Daoy (cell line): ENCODE measurements at regions not wholly inside any gene's neighbourhood (a gene's known extent, or its start where the extent isn't known, plus 50 kb on each side); places are given as distances from the start of the nearest gene placed in this dataset.

Source experiments
- DNase-seq: peaks from one replicate; pipeline ENCODE4 v3.0.0-alpha.2; 2015; ENCODE audit warnings: low read depth

- DNase-seq = no peak
Measured at GRCh38 chr17:15109608-15110007, 155.5 kb downstream of the PMP22 start.

- DNase-seq = no peak
Measured at GRCh38 chr17:15108992-15109391, 156.1 kb downstream of the PMP22 start.

GRCh38 chr17:15106540-15106939 lies 158.6 kb downstream of the PMP22 start:
- DNase-seq = peak; percentile 79

- DNase-seq = no peak
Measured at GRCh38 chr17:15103785-15104184, 161.3 kb downstream of the PMP22 start.

- no peak for DNase-seq
Measured at GRCh38 chr17:15101175-15101574, 164.0 kb downstream of the PMP22 start.

GRCh38 chr17:15096511-15096910 lies 168.6 kb downstream of the PMP22 start:
- no peak for DNase-seq

- DNase-seq = no peak
Measured at GRCh38 chr17:15095935-15096334, 169.2 kb downstream of the PMP22 start.

GRCh38 chr17:15092762-15093161 lies 172.4 kb downstream of the PMP22 start:
- DNase-seq = peak; percentile 68

GRCh38 chr17:15092261-15092660 lies 172.9 kb downstream of the PMP22 start:
- no peak for DNase-seq

- DNase-seq = peak; percentile 26
Measured at GRCh38 chr17:15091825-15092224, 173.3 kb downstream of the PMP22 start.

- DNase-seq = no peak
Measured at GRCh38 chr17:15090533-15090932, 174.6 kb downstream of the PMP22 start.

GRCh38 chr17:15087946-15088345 lies 177.2 kb downstream of the PMP22 start:
- DNase-seq = no peak

GRCh38 chr17:15086776-15087295 lies 178.3 kb downstream of the PMP22 start:
- DNase-seq = no peak

GRCh38 chr17:15085890-15086677 lies 179.0 kb downstream of the PMP22 start:
- no peak for DNase-seq

GRCh38 chr17:15083225-15083624 lies 181.9 kb downstream of the PMP22 start:
- no peak for DNase-seq

- DNase-seq = no peak
Measured at GRCh38 chr17:15081008-15081407, 184.1 kb downstream of the PMP22 start.

- no peak for DNase-seq
Measured at GRCh38 chr17:15078570-15078969, 186.6 kb downstream of the PMP22 start.

- no peak for DNase-seq
Measured at GRCh38 chr17:15076991-15077663, 188.0 kb downstream of the PMP22 start.

- no peak for DNase-seq
Measured at GRCh38 chr17:15051933-15052332, 213.2 kb downstream of the PMP22 start.

GRCh38 chr17:15049795-15050160 lies 215.3 kb downstream of the PMP22 start:
- no peak for DNase-seq

GRCh38 chr17:15048933-15049794 lies 216.0 kb downstream of the PMP22 start:
- no peak for DNase-seq

- no peak for DNase-seq
Measured at GRCh38 chr17:15048381-15048780, 216.7 kb downstream of the PMP22 start.
